ENCODE measurements at regions not wholly inside any gene's neighbourhood (a gene's known extent, or its start where the extent isn't known, plus 50 kb on each side); places are given as distances from the start of the nearest gene placed in this dataset.

GRCh38 chr5:173730632-173731298, 114.3 kb upstream of the BOD1 start:
- no peak for TF ChIP-seq ZBTB21 (tag by site-specific recombination; IDR thresholded peaks at IDR 0.05)
- no peak for TF ChIP-seq ZNF350 (tag by site-specific recombination; IDR thresholded peaks at IDR 0.05)
- TF ChIP-seq, protein P1, sequence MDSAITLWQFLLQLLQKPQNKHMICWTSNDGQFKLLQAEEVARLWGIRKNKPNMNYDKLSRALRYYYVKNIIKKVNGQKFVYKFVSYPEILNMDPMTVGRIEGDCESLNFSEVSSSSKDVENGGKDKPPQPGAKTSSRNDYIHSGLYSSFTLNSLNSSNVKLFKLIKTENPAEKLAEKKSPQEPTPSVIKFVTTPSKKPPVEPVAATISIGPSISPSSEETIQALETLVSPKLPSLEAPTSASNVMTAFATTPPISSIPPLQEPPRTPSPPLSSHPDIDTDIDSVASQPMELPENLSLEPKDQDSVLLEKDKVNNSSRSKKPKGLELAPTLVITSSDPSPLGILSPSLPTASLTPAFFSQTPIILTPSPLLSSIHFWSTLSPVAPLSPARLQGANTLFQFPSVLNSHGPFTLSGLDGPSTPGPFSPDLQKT (IDR thresholded peaks at IDR 0.05; ENCODE audit: borderline replicate concordance, low read depth, low read length) = no peak
- TF ChIP-seq PRDM1 (tag by site-specific recombination; IDR thresholded peaks at IDR 0.05) = no peak
- no peak for TF ChIP-seq CTCF (tag by site-specific recombination; IDR thresholded peaks at IDR 0.05)
- no peak for TF ChIP-seq ZNF24 (tag by site-specific recombination; IDR thresholded peaks at IDR 0.05)
- TF ChIP-seq, protein P2, sequence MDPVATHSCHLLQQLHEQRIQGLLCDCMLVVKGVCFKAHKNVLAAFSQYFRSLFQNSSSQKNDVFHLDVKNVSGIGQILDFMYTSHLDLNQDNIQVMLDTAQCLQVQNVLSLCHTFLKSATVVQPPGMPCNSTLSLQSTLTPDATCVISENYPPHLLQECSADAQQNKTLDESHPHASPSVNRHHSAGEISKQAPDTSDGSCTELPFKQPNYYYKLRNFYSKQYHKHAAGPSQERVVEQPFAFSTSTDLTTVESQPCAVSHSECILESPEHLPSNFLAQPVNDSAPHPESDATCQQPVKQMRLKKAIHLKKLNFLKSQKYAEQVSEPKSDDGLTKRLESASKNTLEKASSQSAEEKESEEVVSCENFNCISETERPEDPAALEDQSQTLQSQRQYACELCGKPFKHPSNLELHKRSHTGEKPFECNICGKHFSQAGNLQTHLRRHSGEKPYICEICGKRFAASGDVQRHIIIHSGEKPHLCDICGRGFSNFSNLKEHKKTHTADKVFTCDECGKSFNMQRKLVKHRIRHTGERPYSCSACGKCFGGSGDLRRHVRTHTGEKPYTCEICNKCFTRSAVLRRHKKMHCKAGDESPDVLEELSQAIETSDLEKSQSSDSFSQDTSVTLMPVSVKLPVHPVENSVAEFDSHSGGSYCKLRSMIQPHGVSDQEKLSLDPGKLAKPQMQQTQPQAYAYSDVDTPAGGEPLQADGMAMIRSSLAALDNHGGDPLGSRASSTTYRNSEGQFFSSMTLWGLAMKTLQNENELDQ (tag by site-specific recombination; IDR thresholded peaks at IDR 0.05; ENCODE audit: low read depth) = no peak
- TF ChIP-seq HOXC10 (CRISPR knock-in tag; IDR thresholded peaks at IDR 0.05) = no peak
- TF ChIP-seq REST (tag by site-specific recombination; IDR thresholded peaks at IDR 0.05) = no peak

Measured in HEK293 (cell line).